H9 (cell line): ENCODE measurements at regions not wholly inside any gene's neighbourhood (a gene's known extent, or its start where the extent isn't known, plus 50 kb on each side); places are given as distances from the start of the nearest gene placed in this dataset.

Source experiments
- DNase-seq: peaks from one replicate; pipeline ENCODE4 v3.0.0-alpha.2; 2017
- H2AFZ ChIP-seq: one replicate; pipeline ENCODE4 v1.6.1; 2013; ENCODE audit warnings: mild to moderate bottlenecking, low read length, control low read depth, moderate library complexity
- H2AK5ac ChIP-seq: 2 replicates; pipeline ENCODE4 v1.6.1; 2013; ENCODE audit warnings: low read length, control low read depth, mixed read lengths; ENCODE audit not compliant: insufficient read length
- H2BK120ac ChIP-seq: one replicate; pipeline ENCODE4 v1.6.1; 2013; ENCODE audit warnings: low read depth, mild to moderate bottlenecking, low read length, control low read depth, inconsistent platforms; ENCODE audit not compliant: poor library complexity, severe bottlenecking
- H2BK12ac ChIP-seq: 2 replicates; pipeline ENCODE4 v1.6.1; 2013; ENCODE audit warnings: low read length, control low read depth, mixed read lengths, low read depth; ENCODE audit not compliant: insufficient read length
- H2BK15ac ChIP-seq: 2 replicates; pipeline ENCODE4 v1.6.1; 2013; ENCODE audit warnings: low read depth, low read length, control low read depth
- H2BK20ac ChIP-seq: one replicate; pipeline ENCODE4 v1.6.1; 2013; ENCODE audit warnings: low read depth, mild to moderate bottlenecking, low read length, control low read depth, inconsistent platforms; ENCODE audit not compliant: poor library complexity, severe bottlenecking
- H2BK5ac ChIP-seq: 2 replicates; pipeline ENCODE4 v1.6.1; 2013; ENCODE audit warnings: low read length, control low read depth, mixed read lengths; ENCODE audit not compliant: insufficient read length
- H3K14ac ChIP-seq: 2 replicates; pipeline ENCODE4 v1.6.1; 2013; ENCODE audit warnings: low read length, control low read depth; ENCODE audit not compliant: insufficient read depth
- H3K18ac ChIP-seq: 2 replicates; pipeline ENCODE4 v1.6.1; 2013; ENCODE audit warnings: low read depth, mild to moderate bottlenecking, mixed read lengths, low read length, control low read depth; ENCODE audit not compliant: insufficient read length
- H3K23ac ChIP-seq: 2 replicates; pipeline ENCODE4 v1.6.1; 2013; ENCODE audit warnings: low read length, control low read depth, mixed read lengths, low read depth; ENCODE audit not compliant: insufficient read length
- H3K23me2 ChIP-seq: 2 replicates; pipeline ENCODE4 v1.6.1; 2013; ENCODE audit warnings: low read depth, mild to moderate bottlenecking, mixed read lengths, low read length, control low read depth; ENCODE audit not compliant: insufficient read length, poor library complexity, severe bottlenecking
- H3K27ac ChIP-seq: 2 replicates; pipeline ENCODE4 v1.5.1; 2013; ENCODE audit warnings: low read length, control low read depth, mixed read lengths, low read depth; ENCODE audit not compliant: insufficient read length
- H3K27me3 ChIP-seq: 2 replicates; pipeline ENCODE4 v1.6.1; 2013; ENCODE audit warnings: low read length, control low read depth, inconsistent platforms; ENCODE audit not compliant: insufficient read depth
- H3K4ac ChIP-seq: 2 replicates; pipeline ENCODE4 v1.6.1; 2013; ENCODE audit warnings: low read depth, mild to moderate bottlenecking, control low read depth, inconsistent platforms, low read length, moderate library complexity
- H3K4me1 ChIP-seq: 2 replicates; pipeline ENCODE4 v1.6.1; 2013; ENCODE audit warnings: low read length, control low read depth, inconsistent platforms; ENCODE audit not compliant: insufficient read depth
- H3K4me2 ChIP-seq: 2 replicates; pipeline ENCODE4 v1.6.1; 2013; ENCODE audit warnings: low read length, control low read depth, mixed read lengths; ENCODE audit not compliant: insufficient read length, insufficient read depth
- H3K56ac ChIP-seq: 2 replicates; pipeline ENCODE4 v1.6.1; 2013; ENCODE audit warnings: low read depth, mild to moderate bottlenecking, mixed read lengths, low read length, control low read depth; ENCODE audit not compliant: insufficient read length
- H3K79me1 ChIP-seq: 2 replicates; pipeline ENCODE4 v1.6.1; 2013; ENCODE audit warnings: low read depth, mild to moderate bottlenecking, moderate library complexity, low read length, control low read depth, inconsistent platforms; ENCODE audit not compliant: insufficient read depth, poor library complexity, severe bottlenecking
- H3K79me2 ChIP-seq: 2 replicates; pipeline ENCODE4 v1.6.1; 2013; ENCODE audit warnings: low read length, control low read depth, inconsistent platforms; ENCODE audit not compliant: insufficient read depth
- H3K9ac ChIP-seq: 2 replicates; pipeline ENCODE4 v1.6.1; 2013; ENCODE audit warnings: low read length, control low read depth, mixed read lengths; ENCODE audit not compliant: insufficient read length; ENCODE audit errors: extremely low read depth
- H3K9me3 ChIP-seq: one replicate; pipeline ENCODE4 v1.6.1; 2013; ENCODE audit warnings: low read depth, low read length, inconsistent platforms; ENCODE audit not compliant: control insufficient read depth
- H3T11ph ChIP-seq: one replicate; pipeline ENCODE4 v1.6.1; 2013; ENCODE audit warnings: mild to moderate bottlenecking, low read length, control low read depth, inconsistent platforms
- H4K20me1 ChIP-seq: one replicate; pipeline ENCODE4 v1.6.1; 2013; ENCODE audit not compliant: control insufficient read depth, insufficient read length, insufficient read depth
- H4K5ac ChIP-seq: 2 replicates; pipeline ENCODE4 v1.6.1; 2013; ENCODE audit warnings: low read depth, mild to moderate bottlenecking, mixed read lengths, low read length, control low read depth; ENCODE audit not compliant: insufficient read length
- H4K8ac ChIP-seq: replicated peaks from 2 replicates; pipeline ENCODE4 v1.6.1; 2013; ENCODE audit warnings: low read length, control low read depth, mixed read lengths, low read depth; ENCODE audit not compliant: insufficient read length
- H4K91ac ChIP-seq: 2 replicates; pipeline ENCODE4 v1.6.1; 2013; ENCODE audit warnings: low read depth, mild to moderate bottlenecking, moderate library complexity, mixed read lengths, low read length, control low read depth; ENCODE audit not compliant: insufficient read length
- H3K27ac Mint-ChIP-seq, 3 experiments: 2 replicates in 2 of 3; 3 replicates in 1 of 3; pipeline ENCODE4 v1.8.0; 2020 to 2021; ENCODE audit warnings: mixed read lengths in 3 of 3, mild to moderate bottlenecking in 1 of 3, moderate library complexity in 1 of 3
- H3K27me3 Mint-ChIP-seq: 2 replicates; pipeline ENCODE4 v1.8.0; 2021; ENCODE audit warnings: low read depth, mild to moderate bottlenecking, moderate library complexity, mixed read lengths
- H3K36me3 Mint-ChIP-seq, 3 experiments: 2 replicates in 2 of 3; 3 replicates in 1 of 3; pipeline ENCODE4 v1.8.0; 2020 to 2021; ENCODE audit warnings: low read depth in 3 of 3, mixed read lengths in 3 of 3; ENCODE audit not compliant: insufficient read depth in 1 of 3
- H3K4me1 Mint-ChIP-seq, 2 experiments: 2 replicates each; pipeline ENCODE4 v1.8.0; 2020; ENCODE audit warnings: mixed read lengths in 2 of 2
- H3K4me3 Mint-ChIP-seq, 2 experiments: 2 replicates in 1 of 2; 3 replicates in 1 of 2; pipeline ENCODE4 v1.8.0; 2020 to 2021; ENCODE audit warnings: mild to moderate bottlenecking in 2 of 2, mixed read lengths in 2 of 2, moderate library complexity in 1 of 2
- H3K9me3 Mint-ChIP-seq, 2 experiments: 2 replicates in 1 of 2; 3 replicates in 1 of 2; pipeline ENCODE4 v1.8.0; 2020; ENCODE audit warnings: mild to moderate bottlenecking in 2 of 2, mixed read lengths in 2 of 2, moderate library complexity in 1 of 2
- TF ChIP-seq, protein P1 (sequence below): fragments of 200-600 bp; sonication (generic); conservative IDR thresholded peaks from 3 replicates; pipeline ENCODE4 v1.8.0; 2021; ENCODE audit warnings: antibody characterized with exemption, mild to moderate bottlenecking

GRCh38 chr10:55237462-55237861, 436.4 kb upstream of the PCDH15 start:
- no peak overlapping the region for H2BK120ac ChIP-seq
- no peak overlapping the region for H3K9ac ChIP-seq
- H3K27me3 Mint-ChIP-seq, result no peaks in the 10 kb centered on the region
- DNase-seq, result no peak
- H3K4me1 ChIP-seq, result no peaks in the 10 kb centered on the region
- no peaks in the 10 kb centered on the region for H3K23me2 ChIP-seq
- H4K91ac ChIP-seq, result no peak overlapping the region
- no peak overlapping the region for H3T11ph ChIP-seq
- no peak overlapping the region for H2AFZ ChIP-seq
- no peak overlapping the region for H2BK15ac ChIP-seq
- no peak overlapping the region for H3K23ac ChIP-seq
- H2BK5ac ChIP-seq, result no peak overlapping the region
- H4K5ac ChIP-seq, result no peak overlapping the region
- TF ChIP-seq, protein P1, sequence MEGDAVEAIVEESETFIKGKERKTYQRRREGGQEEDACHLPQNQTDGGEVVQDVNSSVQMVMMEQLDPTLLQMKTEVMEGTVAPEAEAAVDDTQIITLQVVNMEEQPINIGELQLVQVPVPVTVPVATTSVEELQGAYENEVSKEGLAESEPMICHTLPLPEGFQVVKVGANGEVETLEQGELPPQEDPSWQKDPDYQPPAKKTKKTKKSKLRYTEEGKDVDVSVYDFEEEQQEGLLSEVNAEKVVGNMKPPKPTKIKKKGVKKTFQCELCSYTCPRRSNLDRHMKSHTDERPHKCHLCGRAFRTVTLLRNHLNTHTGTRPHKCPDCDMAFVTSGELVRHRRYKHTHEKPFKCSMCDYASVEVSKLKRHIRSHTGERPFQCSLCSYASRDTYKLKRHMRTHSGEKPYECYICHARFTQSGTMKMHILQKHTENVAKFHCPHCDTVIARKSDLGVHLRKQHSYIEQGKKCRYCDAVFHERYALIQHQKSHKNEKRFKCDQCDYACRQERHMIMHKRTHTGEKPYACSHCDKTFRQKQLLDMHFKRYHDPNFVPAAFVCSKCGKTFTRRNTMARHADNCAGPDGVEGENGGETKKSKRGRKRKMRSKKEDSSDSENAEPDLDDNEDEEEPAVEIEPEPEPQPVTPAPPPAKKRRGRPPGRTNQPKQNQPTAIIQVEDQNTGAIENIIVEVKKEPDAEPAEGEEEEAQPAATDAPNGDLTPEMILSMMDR, result no peak
- H3K9me3 Mint-ChIP-seq, result no peaks in the 10 kb centered on the region
- H3K36me3 Mint-ChIP-seq, result no peaks in the 10 kb centered on the region
- no peaks in the 10 kb centered on the region for H3K79me2 ChIP-seq
- H3K27me3 ChIP-seq, result no peaks in the 10 kb centered on the region
- no peak overlapping the region for H2BK20ac ChIP-seq
- H3K27ac Mint-ChIP-seq, result no peak overlapping the region
- no peak overlapping the region for H3K4ac ChIP-seq
- no peaks in the 10 kb centered on the region for H3K79me1 ChIP-seq
- H3K4me1 Mint-ChIP-seq, result peaks cover 10 to 13% of the 10 kb centered on the region in 2 experiments
- no peak overlapping the region for H3K4me2 ChIP-seq
- no peak overlapping the region for H4K8ac ChIP-seq
- H3K27ac ChIP-seq, result no peak overlapping the region
- H3K14ac ChIP-seq, result no peak overlapping the region
- H3K9me3 ChIP-seq, result no peaks in the 10 kb centered on the region
- no peak overlapping the region for H2BK12ac ChIP-seq
- no peak overlapping the region for H2AK5ac ChIP-seq
- no peak overlapping the region for H3K18ac ChIP-seq
- no peaks in the 10 kb centered on the region for H4K20me1 ChIP-seq
- no peak overlapping the region for H3K4me3 Mint-ChIP-seq
- no peak overlapping the region for H3K56ac ChIP-seq
